H1 (cell line): ENCODE measurements at regions not wholly inside any gene's neighbourhood (a gene's known extent, or its start where the extent isn't known, plus 50 kb on each side); places are given as distances from the start of the nearest gene placed in this dataset.

Source experiments
- CTCF ChIA-PET: fragments of 300-600 bp; sonication (Branson Sonifier 250); formaldehyde crosslinking; loops from one replicate; lab custom pipeline; 2021; ENCODE audit not compliant: partially characterized antibody; lab: Charles Lee
- POLR2A ChIA-PET: fragments of 300-600 bp; sonication (Branson Sonifier 250); formaldehyde crosslinking; loops from one replicate; lab custom pipeline; 2021; ENCODE audit warnings: inconsistent platforms; ENCODE audit not compliant: partially characterized antibody; lab: Charles Lee
- DNase-seq, 2 experiments: peaks; one replicate each; pipeline versions ENCODE4 v3.0.0 to v3.0.0-alpha.2; 2010 to 2022; ENCODE audit warnings: low spot score in 2 of 2, low read depth in 1 of 2, mixed read lengths in 1 of 2
- FAIRE-seq: peaks from 2 replicates; lab custom pipeline; 2011; peaks lifted over from hg19 to GRCh38; lab: Jason Lieb, UNC
- H2AFZ ChIP-seq: 2 replicates; pipeline ENCODE4 v1.8.1; 2012; ENCODE audit warnings: low read length, inconsistent platforms
- H2AK5ac ChIP-seq: 2 replicates; pipeline ENCODE4 v1.6.1; 2013; ENCODE audit warnings: low read depth, low read length
- H2BK120ac ChIP-seq: replicated peaks from 2 replicates; pipeline ENCODE3; 2013; ENCODE audit warnings: low read depth, low read length, inconsistent platforms
- H2BK12ac ChIP-seq: 2 replicates; pipeline ENCODE4 v1.6.1; 2013; ENCODE audit warnings: low read depth, low read length
- H2BK15ac ChIP-seq: 2 replicates; pipeline ENCODE4 v1.6.1; 2013; ENCODE audit warnings: low read length
- H2BK20ac ChIP-seq: 2 replicates; pipeline ENCODE4 v1.6.1; 2013; ENCODE audit warnings: low read length
- H2BK5ac ChIP-seq: 2 replicates; pipeline ENCODE4 v1.6.1; 2013; ENCODE audit warnings: low read depth, low read length
- H3K14ac ChIP-seq: 2 replicates; pipeline ENCODE4 v1.6.1; 2013; ENCODE audit warnings: inconsistent platforms; ENCODE audit not compliant: insufficient read length
- H3K18ac ChIP-seq: 2 replicates; pipeline ENCODE4 v1.6.1; 2013; ENCODE audit warnings: low read length; ENCODE audit errors: extremely low read depth
- H3K23ac ChIP-seq: 2 replicates; pipeline ENCODE4 v1.6.1; 2013; ENCODE audit warnings: inconsistent platforms; ENCODE audit not compliant: insufficient read length
- H3K23me2 ChIP-seq: 2 replicates; pipeline ENCODE4 v1.6.1; 2013; ENCODE audit warnings: low read depth, low read length
- H3K27ac ChIP-seq: 2 replicates; pipeline ENCODE4 v1.6.1; 2011; ENCODE audit warnings: low read depth, low read length, inconsistent platforms
- H3K27me3 ChIP-seq, 4 experiments: replicated peaks in 1 of 4; 1 replicate in 1 of 4; 2 replicates in 3 of 4; pipeline versions ENCODE4 v1.6.1 to v1.8.1; 2011 to 2013; ENCODE audit warnings: low read length in 3 of 4, mild to moderate bottlenecking in 3 of 4, inconsistent platforms in 2 of 4, mixed read lengths in 2 of 4, moderate library complexity in 1 of 4; ENCODE audit not compliant: control insufficient read depth in 3 of 4, insufficient read depth in 3 of 4; ENCODE audit errors: extremely low read depth in 1 of 4
- H3K36me3 ChIP-seq, 4 experiments: 2 replicates each; pipeline versions ENCODE4 v1.6.1 to v1.8.1; 2011 to 2013; ENCODE audit warnings: mild to moderate bottlenecking in 4 of 4, low read length in 3 of 4, moderate library complexity in 2 of 4, control low read depth in 1 of 4, inconsistent platforms in 1 of 4; ENCODE audit not compliant: insufficient read depth in 4 of 4, control insufficient read depth in 2 of 4
- H3K4ac ChIP-seq: replicated peaks from 2 replicates; pipeline ENCODE3; 2013; ENCODE audit warnings: low read length, low read depth, mixed read lengths, inconsistent platforms; ENCODE audit not compliant: insufficient read length
- H3K4me1 ChIP-seq, 4 experiments: replicated peaks in 1 of 4; 1 replicate in 1 of 4; 2 replicates in 3 of 4; pipeline versions ENCODE4 v1.6.1 to v1.8.1; 2011 to 2013; ENCODE audit warnings: low read length in 3 of 4, inconsistent platforms in 2 of 4, mixed read lengths in 1 of 4; ENCODE audit not compliant: insufficient read depth in 4 of 4, control insufficient read depth in 3 of 4
- H3K4me2 ChIP-seq, 2 experiments: 2 replicates each; pipeline versions ENCODE4 v1.6.1 to v1.8.1; 2011 to 2013; ENCODE audit warnings: low read depth in 2 of 2, low read length in 2 of 2, control low read depth in 1 of 2, inconsistent platforms in 1 of 2, mild to moderate bottlenecking in 1 of 2; ENCODE audit not compliant: insufficient read depth in 1 of 2
- H3K4me3 ChIP-seq, 4 experiments: fragments of 200-600, 300-600 bp in 1 of 4; sonication (generic), shearing (Covaris generic), sonication (Bioruptor Twin) in 1 of 4; 2 replicates each; pipeline versions ENCODE4 v1.5.1 to v1.8.1; 2011 to 2016; ENCODE audit warnings: low read length in 4 of 4, low read depth in 3 of 4, control low read depth in 2 of 4, inconsistent platforms in 2 of 4, mild to moderate bottlenecking in 2 of 4, mixed read lengths in 1 of 4, moderate library complexity in 1 of 4; ENCODE audit not compliant: insufficient read depth in 2 of 4; ENCODE audit errors: extremely low read depth in 1 of 4
- H3K56ac ChIP-seq: replicated peaks from 2 replicates; pipeline ENCODE3; 2013; ENCODE audit warnings: low read depth, mild to moderate bottlenecking, mixed read lengths, low read length, inconsistent platforms; ENCODE audit not compliant: insufficient read length
- H3K79me1 ChIP-seq: 2 replicates; pipeline ENCODE4 v1.6.1; 2013; ENCODE audit warnings: low read depth, low read length, control low read depth
- H3K79me2 ChIP-seq, 2 experiments: 2 replicates each; pipeline versions ENCODE4 v1.6.1 to v1.8.1; 2012 to 2013; ENCODE audit warnings: low read length in 2 of 2, mild to moderate bottlenecking in 2 of 2, inconsistent platforms in 1 of 2; ENCODE audit not compliant: insufficient read depth in 2 of 2, control insufficient read depth in 1 of 2
- H3K9ac ChIP-seq, 4 experiments: replicated peaks in 1 of 4; 1 replicate in 1 of 4; 2 replicates in 3 of 4; pipeline versions ENCODE4 v1.6.1 to v1.8.1; 2011 to 2013; ENCODE audit warnings: low read depth in 3 of 4, low read length in 3 of 4, control low read depth in 2 of 4, mild to moderate bottlenecking in 2 of 4, moderate library complexity in 2 of 4, inconsistent platforms in 1 of 4; ENCODE audit errors: extremely low read depth in 1 of 4
- H3K9me3 ChIP-seq, 2 experiments: 2 replicates each; pipeline versions ENCODE4 v1.6.1 to v1.8.1; 2012 to 2013; ENCODE audit warnings: mild to moderate bottlenecking in 2 of 2, moderate library complexity in 2 of 2, control low read depth in 1 of 2, inconsistent platforms in 1 of 2, low read depth in 1 of 2, low read length in 1 of 2, mixed read lengths in 1 of 2; ENCODE audit not compliant: insufficient read depth in 2 of 2
- H4K20me1 ChIP-seq, 2 experiments: replicated peaks in 1 of 2; 2 replicates each; pipeline versions ENCODE3 to v1.8.1; 2011 to 2013; ENCODE audit warnings: inconsistent platforms in 2 of 2, low read length in 2 of 2, mild to moderate bottlenecking in 1 of 2; ENCODE audit not compliant: insufficient read depth in 2 of 2, control insufficient read depth in 1 of 2
- H4K5ac ChIP-seq: 2 replicates; pipeline ENCODE4 v1.6.1; 2013; ENCODE audit warnings: low read length, low read depth, mixed read lengths, inconsistent platforms; ENCODE audit not compliant: insufficient read length
- H4K8ac ChIP-seq: 2 replicates; pipeline ENCODE4 v1.8.0; 2013; ENCODE audit warnings: mild to moderate bottlenecking, moderate library complexity, low read length, inconsistent platforms; ENCODE audit not compliant: insufficient read depth; ENCODE audit errors: extremely low read depth
- H4K91ac ChIP-seq: replicated peaks from 2 replicates; pipeline ENCODE3; 2013; ENCODE audit warnings: low read length, mixed read lengths, inconsistent platforms; ENCODE audit not compliant: insufficient read length
- HDAC2 ChIP-seq, 2 experiments: fragments of 300-600 bp in 1 of 2; sonication (generic) in 1 of 2; IDR thresholded peaks; 2 replicates each; pipeline ENCODE4 v1.6.1; 2011 to 2012; ENCODE audit warnings: low read depth in 2 of 2, low read length in 2 of 2, mild to moderate bottlenecking in 2 of 2, moderate library complexity in 2 of 2, borderline replicate concordance in 1 of 2, inconsistent platforms in 1 of 2
- KDM4A ChIP-seq: IDR thresholded peaks from one replicate; pipeline ENCODE4 v1.7.1; 2012; ENCODE audit warnings: low read depth, mild to moderate bottlenecking, moderate library complexity, low read length, inconsistent platforms; ENCODE audit not compliant: severe bottlenecking
- WGBS, 2 experiments: shearing (Covaris generic) in 1 of 2; methylation state at CpG; one replicate each; pipeline versions ENCODE4 v1.1.6 to v1.1.7; 2013 to 2015; ENCODE audit warnings: low lambda C conversion rate in 2 of 2, mixed read lengths in 2 of 2, inconsistent platforms in 1 of 2, low coverage in 1 of 2, missing lambda C conversion rate in 1 of 2; ENCODE audit not compliant: insufficient replicate concordance in 2 of 2, insufficient coverage in 1 of 2, insufficient read length in 1 of 2; ENCODE audit errors: extremely low coverage in 1 of 2, missing lambda C conversion rate in 1 of 2; 5-methylcytosine and 5-hydroxymethylcytosine counted together

DNA sequence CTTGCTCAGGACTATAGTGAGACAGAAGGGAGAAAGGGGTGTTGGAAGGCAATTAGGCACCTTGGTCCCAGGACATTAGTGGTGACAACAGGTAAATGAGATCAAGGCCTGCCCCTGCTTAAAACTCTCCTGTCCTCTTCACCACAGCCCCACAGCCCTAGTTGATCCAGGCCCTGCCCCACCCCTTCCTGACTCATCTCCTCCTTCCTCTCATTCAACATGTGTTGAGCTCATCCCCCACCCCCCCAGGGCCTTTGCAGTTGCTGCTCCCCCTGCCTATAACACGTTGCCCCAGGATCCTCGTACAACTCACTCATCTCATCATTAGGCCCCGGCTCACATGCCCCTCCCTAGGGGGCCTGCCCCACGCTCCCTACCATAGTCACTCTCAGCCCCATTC lies 66.8 kb downstream of the TSPAN17 start:
- 91% methylated on average over 4 of the region's 4 CpGs; no CpG with 5 or more reads in 1 of the 2 experiments for whole genome bisulfite sequencing, 2 experiments

More for the DNA sequence above, 66.8 kb downstream of the TSPAN17 start:
- DNase-seq, result no peak
- H2BK5ac ChIP-seq, result no peak overlapping the region
- no peak overlapping the region for H2AFZ ChIP-seq
- H4K20me1 ChIP-seq, result no peaks in the 10 kb centered on the region
- no peak overlapping the region for H2BK12ac ChIP-seq
- no peak overlapping the region for H2BK120ac ChIP-seq
- no peak overlapping the region for H3K18ac ChIP-seq
- H2BK15ac ChIP-seq, result 0 out of 2 replicates have a peak overlapping the region, but pooled peaks have one; percentile 61
- H3K4me1 ChIP-seq, result peaks cover 0 to 11% (median 7%) of the 10 kb centered on the region in 4 experiments; a peak in 4 of 7 replicates
- no peak overlapping the region for H3K4ac ChIP-seq
- H3K79me1 ChIP-seq, result no peaks in the 10 kb centered on the region
- H3K23me2 ChIP-seq, result no peaks in the 10 kb centered on the region
- ChIA-PET CTCF (interaction anchor here (0.8 to 9.2 kb wide), 8 partner anchors 14 to 359 kb away, joined by 3 to 69 read pairs (median 5); no protein-coding TSS in a partner anchor), POLR2A (interaction anchor here (1.5 kb wide), 1 partner anchor 20 kb away, joined by 6 read pairs; no protein-coding TSS in a partner anchor)
- H3K9me3 ChIP-seq, result peaks cover 6 to 9% of the 10 kb centered on the region in 2 experiments; a peak in 2 of 4 replicates
- H4K91ac ChIP-seq, result no peak overlapping the region
- H3K27ac ChIP-seq, result no peak overlapping the region
- H4K5ac ChIP-seq, result no peak overlapping the region
- no peaks in the 10 kb centered on the region for H3K36me3 ChIP-seq
- H3K4me2 ChIP-seq, result no peak overlapping the region
- no peak for FAIRE-seq
- H3K14ac ChIP-seq, result no peak overlapping the region
- H3K79me2 ChIP-seq, result no peaks in the 10 kb centered on the region
- H2BK20ac ChIP-seq, result no peak overlapping the region
- H3K9ac ChIP-seq, result no peak overlapping the region
- H3K4me3 ChIP-seq, result no peak overlapping the region
- no peak for TF ChIP-seq HDAC2 (IDR thresholded peaks at IDR 0.05; ENCODE audit: borderline replicate concordance in 1 of 2, low read depth in 2 of 2, low read length in 2 of 2)
- no peak for TF ChIP-seq KDM4A
- no peak overlapping the region for H4K8ac ChIP-seq
- H3K23ac ChIP-seq, result no peak overlapping the region
- no peak overlapping the region for H3K56ac ChIP-seq
- 0 out of 2 replicates have a peak overlapping the region, but pooled peaks have one; percentile 24 for H2AK5ac ChIP-seq
- H3K27me3 ChIP-seq, result no peaks in the 10 kb centered on the region; a peak in 2 of 7 replicates
